Lower lobe of right lung (tissue), 2 donors: ENCODE measurements at regions not wholly inside any gene's neighbourhood (a gene's known extent, or its start where the extent isn't known, plus 50 kb on each side); places are given as distances from the start of the nearest gene placed in this dataset.

Source experiments
- ATAC-seq, 2 donors: fragments of 200-7000 bp; cut with Tn5 transposase; one replicate each; pipeline ENCODE4 v1.9.1; 2020 to 2022; ENCODE audit warnings: mild to moderate bottlenecking in 2 of 2, moderate library complexity in 2 of 2
- DNase-seq: peaks from one replicate; pipeline ENCODE4 v3.0.0-alpha.2; 2020
- H3K27ac ChIP-seq: fragments of 200-600 bp; one replicate; pipeline ENCODE4 v1.8.0; 2022
- H3K27me3 ChIP-seq: fragments of 200-600 bp; one replicate; pipeline ENCODE4 v1.8.0; 2022; ENCODE audit warnings: low read depth
- H3K36me3 ChIP-seq: fragments of 200-600 bp; one replicate; pipeline ENCODE4 v1.8.0; 2022; ENCODE audit warnings: mild to moderate bottlenecking
- H3K4me1 ChIP-seq: fragments of 200-600 bp; one replicate; pipeline ENCODE4 v1.8.0; 2022
- H3K4me3 ChIP-seq: fragments of 200-600 bp; one replicate; pipeline ENCODE4 v1.8.0; 2022; ENCODE audit warnings: mild to moderate bottlenecking
- H3K9me3 ChIP-seq: fragments of 200-600 bp; one replicate; pipeline ENCODE4 v1.8.0; 2022
- intact Hi-C: fragments of 100-400 bp; cut with DNase I; formaldehyde crosslinking; loops from one replicate; pipeline ENCODE4 v1.11.0; 2022
- TF ChIP-seq, protein P1 (sequence below): fragments of 200-600 bp; IDR thresholded peaks from one replicate; pipeline ENCODE4 v1.8.0; 2022; ENCODE audit warnings: antibody characterized with exemption, mild to moderate bottlenecking
- donor health status: DM: no; HTN: yes; CAD: no; lungs with severe emphysema.

DNA sequence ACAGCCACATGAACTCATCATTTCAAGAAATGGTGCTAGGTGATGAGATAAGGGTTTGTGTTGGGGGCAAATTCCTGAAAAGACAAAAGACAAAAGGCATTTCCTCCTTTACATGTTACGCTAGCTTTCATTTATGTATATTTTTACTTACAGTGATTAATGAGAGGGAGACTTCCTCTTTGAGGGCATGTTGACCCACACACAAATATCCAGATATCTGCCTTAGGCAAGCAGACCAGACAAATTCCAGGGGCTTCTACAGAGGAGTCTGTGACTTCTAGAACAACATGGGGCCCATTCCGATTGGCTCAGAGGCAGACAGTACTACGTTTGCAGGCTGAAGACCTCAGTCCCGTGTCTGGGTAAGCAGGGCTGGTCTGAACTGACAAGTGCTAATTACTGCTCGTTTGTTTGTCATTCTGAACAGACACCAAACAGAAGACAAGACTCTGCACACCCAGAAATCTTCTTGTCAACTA lies 74.8 kb upstream of the ST6GAL2 start:
- intact Hi-C loops: no loop called here
- Histone ChIP-seq H3K4me1 (no peaks in the 10 kb centered on the region), H3K27ac (no peak overlapping the region), H3K27me3 (no peaks in the 10 kb centered on the region), H3K4me3 (no peak overlapping the region), H3K9me3 (no peaks in the 10 kb centered on the region), H3K36me3 (no peaks in the 10 kb centered on the region)
- TF ChIP-seq, protein P1, sequence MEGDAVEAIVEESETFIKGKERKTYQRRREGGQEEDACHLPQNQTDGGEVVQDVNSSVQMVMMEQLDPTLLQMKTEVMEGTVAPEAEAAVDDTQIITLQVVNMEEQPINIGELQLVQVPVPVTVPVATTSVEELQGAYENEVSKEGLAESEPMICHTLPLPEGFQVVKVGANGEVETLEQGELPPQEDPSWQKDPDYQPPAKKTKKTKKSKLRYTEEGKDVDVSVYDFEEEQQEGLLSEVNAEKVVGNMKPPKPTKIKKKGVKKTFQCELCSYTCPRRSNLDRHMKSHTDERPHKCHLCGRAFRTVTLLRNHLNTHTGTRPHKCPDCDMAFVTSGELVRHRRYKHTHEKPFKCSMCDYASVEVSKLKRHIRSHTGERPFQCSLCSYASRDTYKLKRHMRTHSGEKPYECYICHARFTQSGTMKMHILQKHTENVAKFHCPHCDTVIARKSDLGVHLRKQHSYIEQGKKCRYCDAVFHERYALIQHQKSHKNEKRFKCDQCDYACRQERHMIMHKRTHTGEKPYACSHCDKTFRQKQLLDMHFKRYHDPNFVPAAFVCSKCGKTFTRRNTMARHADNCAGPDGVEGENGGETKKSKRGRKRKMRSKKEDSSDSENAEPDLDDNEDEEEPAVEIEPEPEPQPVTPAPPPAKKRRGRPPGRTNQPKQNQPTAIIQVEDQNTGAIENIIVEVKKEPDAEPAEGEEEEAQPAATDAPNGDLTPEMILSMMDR: no peak
- DNase-seq (no peak), ATAC-seq (no peak)

DNA sequence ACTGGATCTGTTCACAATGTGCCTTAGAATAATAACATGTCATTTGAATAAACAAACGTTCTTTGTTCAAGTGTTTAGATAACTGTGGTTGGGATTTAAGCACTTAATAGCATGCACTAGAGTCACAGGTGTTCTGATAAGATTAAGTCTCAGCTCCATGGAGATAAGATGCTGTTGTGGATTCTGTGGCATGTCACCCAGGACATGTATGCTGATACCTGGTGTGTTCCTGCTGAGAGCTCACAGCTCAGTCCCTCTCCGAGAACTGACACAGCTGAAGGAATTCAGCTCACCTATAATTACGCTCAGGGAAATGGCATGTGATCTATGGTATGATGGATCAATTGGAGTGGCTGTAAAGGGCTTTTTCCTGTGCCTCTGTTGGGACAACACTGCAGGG lies 75.4 kb upstream of the ST6GAL2 start:
- no peak for ATAC-seq
- no peak overlapping the region for H3K27ac ChIP-seq
- no peaks in the 10 kb centered on the region for H3K36me3 ChIP-seq
- no peaks in the 10 kb centered on the region for H3K9me3 ChIP-seq
- DNase-seq: no peak
- H3K4me3 ChIP-seq: no peak overlapping the region
- intact Hi-C loops: no loop called here
- no peaks in the 10 kb centered on the region for H3K4me1 ChIP-seq
- no peaks in the 10 kb centered on the region for H3K27me3 ChIP-seq
- TF ChIP-seq, protein P1: no peak

DNA sequence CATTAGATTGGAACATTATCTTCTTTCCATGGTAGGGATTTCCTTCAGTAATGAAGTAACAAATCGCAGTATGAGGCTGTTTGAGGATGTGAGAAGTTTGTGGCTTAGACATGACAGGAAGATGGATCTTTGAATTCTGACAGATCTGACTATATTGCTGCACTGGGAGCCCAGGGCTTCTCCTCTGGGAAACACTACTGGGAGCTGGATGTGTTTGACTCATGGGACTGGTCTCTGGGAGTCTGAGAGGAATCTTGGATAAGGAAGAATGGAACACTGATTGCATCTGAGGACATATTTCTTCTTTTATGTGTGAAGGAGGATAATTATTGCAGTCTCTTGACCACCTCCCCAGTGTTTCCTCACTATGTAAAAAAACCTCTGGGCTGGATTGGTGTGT lies 77.2 kb upstream of the ST6GAL2 start:
- intact Hi-C loops: no loop called here
- no peak overlapping the region for H3K27ac ChIP-seq
- ATAC-seq (no peak), DNase-seq (no peak)
- no peaks in the 10 kb centered on the region for H3K4me1 ChIP-seq
- H3K9me3 ChIP-seq: no peaks in the 10 kb centered on the region
- TF ChIP-seq, protein P1: no peak
- no peaks in the 10 kb centered on the region for H3K27me3 ChIP-seq
- H3K36me3 ChIP-seq: no peaks in the 10 kb centered on the region
- H3K4me3 ChIP-seq: no peak overlapping the region

DNA sequence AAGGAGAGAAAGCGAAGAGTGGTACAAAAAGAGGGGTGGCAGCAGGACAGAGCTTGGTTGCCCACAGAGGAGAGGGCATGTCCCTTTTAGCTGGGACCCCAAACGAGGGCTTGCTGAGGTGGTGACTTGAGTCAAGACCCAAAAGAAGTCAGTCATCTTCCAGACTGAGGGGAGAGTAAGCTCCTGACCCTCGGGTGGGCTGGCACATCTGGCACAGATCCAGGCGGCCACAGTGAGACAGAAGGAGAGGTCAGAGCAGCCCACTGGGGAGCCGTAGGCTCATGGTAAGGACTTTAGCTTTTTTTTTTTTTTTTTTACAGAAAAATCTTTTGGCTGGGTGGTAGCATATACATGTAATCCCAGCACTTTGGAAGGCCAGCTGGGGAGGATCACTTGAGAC lies 77.9 kb upstream of the ST6GAL2 start:
- intact Hi-C loops: no loop called here
- Histone ChIP-seq H3K9me3 (no peaks in the 10 kb centered on the region), H3K36me3 (no peaks in the 10 kb centered on the region), H3K27ac (no peak overlapping the region), H3K4me3 (no peak overlapping the region), H3K4me1 (no peaks in the 10 kb centered on the region), H3K27me3 (no peaks in the 10 kb centered on the region)
- no peak for DNase-seq
- no peak for ATAC-seq
- TF ChIP-seq, protein P1: no peak

DNA sequence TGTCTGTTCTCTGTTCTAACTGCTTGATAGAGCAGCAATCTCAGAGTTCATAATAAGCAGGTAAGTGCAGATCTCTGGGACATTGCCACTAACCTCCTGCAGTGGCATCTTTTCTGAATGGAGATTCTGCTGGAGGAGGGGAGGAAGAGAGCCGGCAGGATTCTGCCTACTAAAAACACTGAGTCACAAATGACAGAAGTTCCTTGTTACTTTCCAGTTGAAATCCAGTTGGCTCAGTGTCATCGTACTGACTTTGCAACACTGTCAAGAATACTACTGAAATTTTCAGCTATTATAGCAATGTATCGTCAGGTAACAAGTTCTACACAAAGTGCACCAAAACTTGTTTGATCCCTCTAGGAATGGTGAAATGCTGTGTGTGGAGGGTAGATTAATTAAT lies 79.6 kb upstream of the ST6GAL2 start:
- no peak overlapping the region for H3K27ac ChIP-seq
- H3K9me3 ChIP-seq: no peaks in the 10 kb centered on the region
- ATAC-seq (no peak), DNase-seq (no peak)
- H3K27me3 ChIP-seq: no peaks in the 10 kb centered on the region
- no peaks in the 10 kb centered on the region for H3K36me3 ChIP-seq
- intact Hi-C loops: no loop called here
- no peaks in the 10 kb centered on the region for H3K4me1 ChIP-seq
- TF ChIP-seq, protein P1: no peak
- H3K4me3 ChIP-seq: no peak overlapping the region

DNA sequence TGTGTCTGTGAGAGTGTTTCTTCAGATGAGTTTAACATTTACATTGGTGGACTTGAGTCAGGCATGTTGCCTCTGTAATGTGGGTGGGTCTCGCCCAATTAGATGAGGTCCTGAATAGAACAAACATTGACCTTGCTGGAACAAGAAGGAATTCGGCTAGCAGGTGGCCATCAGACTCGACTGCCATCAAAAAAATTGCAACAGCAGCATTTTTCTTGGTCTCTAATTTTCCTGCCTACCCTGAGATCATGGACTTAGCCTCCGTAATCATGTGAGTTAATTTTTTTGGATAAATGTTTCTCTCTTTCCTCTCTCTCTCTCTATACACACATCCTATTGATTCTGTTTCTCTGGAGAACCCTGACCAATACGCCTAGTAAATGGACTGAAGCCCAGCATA lies 83.8 kb upstream of the ST6GAL2 start:
- Histone ChIP-seq H3K36me3 (no peaks in the 10 kb centered on the region), H3K4me1 (no peaks in the 10 kb centered on the region), H3K4me3 (no peak overlapping the region), H3K27ac (no peak overlapping the region), H3K27me3 (no peaks in the 10 kb centered on the region), H3K9me3 (no peaks in the 10 kb centered on the region)
- DNase-seq: no peak
- intact Hi-C loops: no loop called here
- ATAC-seq: no peak
- TF ChIP-seq, protein P1: no peak
